LNCAP (cell line): ENCODE measurements at regions not wholly inside any gene's neighbourhood (a gene's known extent, or its start where the extent isn't known, plus 50 kb on each side); places are given as distances from the start of the nearest gene placed in this dataset.

Experiments
- TF ChIP-seq, protein P1 (sequence below): fragments of 450-650 bp; IDR thresholded peaks from 2 replicates; pipeline ENCODE4 v1.5.1; 2017; ENCODE audit warnings: mild to moderate bottlenecking

DNA sequence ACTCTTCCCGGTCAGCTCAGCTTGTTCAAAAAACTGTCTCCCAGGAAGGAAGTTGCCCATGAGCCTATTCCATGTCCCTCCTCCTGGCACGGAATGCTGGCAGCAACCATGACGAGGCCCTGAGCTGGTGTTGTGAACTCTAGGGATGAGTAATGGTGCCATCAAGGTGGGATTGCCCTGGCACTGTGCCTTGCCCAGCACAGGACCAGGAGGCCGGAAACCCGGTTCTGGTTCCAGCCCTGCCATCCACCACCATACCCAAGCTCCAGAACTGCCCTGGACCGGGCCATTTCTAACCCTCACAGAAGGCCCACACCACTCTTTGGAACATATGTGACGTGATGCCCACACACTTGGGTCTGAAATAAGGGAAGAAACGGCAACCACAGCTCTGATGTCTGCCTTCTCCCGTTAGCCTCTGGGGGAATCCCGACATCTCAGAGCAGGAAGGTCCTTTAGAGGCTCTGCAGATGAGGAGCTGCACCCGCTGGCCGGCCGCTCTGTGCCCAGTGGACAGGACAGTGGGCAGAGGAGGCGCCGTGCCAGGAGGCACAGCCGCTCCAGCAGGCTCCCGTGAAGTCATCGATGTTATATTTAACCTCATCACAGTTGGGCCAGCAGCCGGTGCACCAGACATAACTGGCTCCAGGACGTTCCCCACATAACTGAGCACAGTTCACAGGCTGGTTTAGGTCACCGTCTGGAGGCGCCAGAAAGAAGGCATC, 462.1 kb upstream of the ID2 start:
- TF ChIP-seq, protein P1, sequence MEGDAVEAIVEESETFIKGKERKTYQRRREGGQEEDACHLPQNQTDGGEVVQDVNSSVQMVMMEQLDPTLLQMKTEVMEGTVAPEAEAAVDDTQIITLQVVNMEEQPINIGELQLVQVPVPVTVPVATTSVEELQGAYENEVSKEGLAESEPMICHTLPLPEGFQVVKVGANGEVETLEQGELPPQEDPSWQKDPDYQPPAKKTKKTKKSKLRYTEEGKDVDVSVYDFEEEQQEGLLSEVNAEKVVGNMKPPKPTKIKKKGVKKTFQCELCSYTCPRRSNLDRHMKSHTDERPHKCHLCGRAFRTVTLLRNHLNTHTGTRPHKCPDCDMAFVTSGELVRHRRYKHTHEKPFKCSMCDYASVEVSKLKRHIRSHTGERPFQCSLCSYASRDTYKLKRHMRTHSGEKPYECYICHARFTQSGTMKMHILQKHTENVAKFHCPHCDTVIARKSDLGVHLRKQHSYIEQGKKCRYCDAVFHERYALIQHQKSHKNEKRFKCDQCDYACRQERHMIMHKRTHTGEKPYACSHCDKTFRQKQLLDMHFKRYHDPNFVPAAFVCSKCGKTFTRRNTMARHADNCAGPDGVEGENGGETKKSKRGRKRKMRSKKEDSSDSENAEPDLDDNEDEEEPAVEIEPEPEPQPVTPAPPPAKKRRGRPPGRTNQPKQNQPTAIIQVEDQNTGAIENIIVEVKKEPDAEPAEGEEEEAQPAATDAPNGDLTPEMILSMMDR, result no peak

DNA sequence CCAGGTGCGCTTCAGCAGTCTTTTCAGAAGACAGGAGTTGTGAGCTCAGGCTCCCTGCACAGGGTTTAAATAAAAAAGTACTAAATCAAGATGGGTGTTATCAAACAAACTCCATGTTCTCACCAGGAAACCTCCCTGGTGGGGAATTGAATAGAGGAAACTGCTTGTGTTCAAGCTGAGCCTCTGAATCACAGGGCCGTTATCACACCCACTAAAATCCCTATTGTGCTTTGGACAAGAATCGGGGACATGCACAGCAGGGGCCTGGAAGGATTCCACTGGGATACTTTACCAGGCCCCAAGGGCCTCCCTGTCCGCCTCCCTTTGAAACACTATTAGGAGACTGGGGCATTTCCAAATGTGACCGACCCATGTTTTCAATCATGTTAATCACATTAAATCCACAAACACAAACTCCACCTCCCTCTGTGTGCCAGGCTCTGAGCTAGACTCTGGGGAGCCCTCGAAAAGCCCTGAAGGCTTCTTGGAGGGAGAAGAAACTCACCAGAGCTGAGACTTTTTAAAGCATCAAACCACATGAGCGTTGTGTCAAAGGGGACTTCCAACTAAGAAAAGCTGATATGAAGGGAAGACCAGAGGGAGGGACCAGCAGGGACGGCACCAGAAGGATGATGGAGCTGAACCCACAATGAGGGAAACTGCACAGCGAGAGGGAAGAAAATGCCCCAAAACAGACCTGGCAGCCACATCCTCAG, 458.7 kb upstream of the ID2 start:
- TF ChIP-seq, protein P1, result no peak

DNA sequence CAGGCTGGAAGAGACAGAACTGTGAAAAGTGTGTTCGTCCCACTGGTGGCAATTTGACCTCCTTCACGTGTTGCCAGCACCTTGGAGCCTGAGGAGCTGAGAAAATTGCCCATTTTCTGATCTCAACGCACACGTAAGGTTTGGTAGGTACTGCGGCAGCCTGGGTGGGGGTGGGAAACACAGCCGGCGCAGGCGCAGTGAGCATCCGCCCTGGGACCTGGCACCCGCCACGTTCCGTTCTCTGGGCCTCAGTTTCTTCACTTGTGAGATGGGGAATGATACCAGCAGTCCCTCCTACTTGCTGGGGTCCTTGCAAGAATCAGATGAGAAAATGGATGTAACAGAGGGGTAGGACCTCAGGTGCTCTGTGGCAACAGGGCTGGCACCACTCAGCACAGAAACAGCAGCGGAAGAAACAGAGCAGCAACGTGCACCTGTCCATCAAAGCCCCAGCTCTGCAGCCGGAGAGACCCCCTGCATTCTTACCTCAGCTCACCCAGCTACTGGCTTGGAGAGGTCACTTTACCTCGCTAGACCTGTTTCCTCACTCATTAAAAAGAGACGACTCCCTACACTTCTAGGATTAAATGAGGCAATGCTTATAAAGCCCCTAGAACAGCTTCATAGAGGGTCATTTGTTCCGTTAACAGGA, 458.0 kb upstream of the ID2 start:
- TF ChIP-seq, protein P1, result no peak

DNA sequence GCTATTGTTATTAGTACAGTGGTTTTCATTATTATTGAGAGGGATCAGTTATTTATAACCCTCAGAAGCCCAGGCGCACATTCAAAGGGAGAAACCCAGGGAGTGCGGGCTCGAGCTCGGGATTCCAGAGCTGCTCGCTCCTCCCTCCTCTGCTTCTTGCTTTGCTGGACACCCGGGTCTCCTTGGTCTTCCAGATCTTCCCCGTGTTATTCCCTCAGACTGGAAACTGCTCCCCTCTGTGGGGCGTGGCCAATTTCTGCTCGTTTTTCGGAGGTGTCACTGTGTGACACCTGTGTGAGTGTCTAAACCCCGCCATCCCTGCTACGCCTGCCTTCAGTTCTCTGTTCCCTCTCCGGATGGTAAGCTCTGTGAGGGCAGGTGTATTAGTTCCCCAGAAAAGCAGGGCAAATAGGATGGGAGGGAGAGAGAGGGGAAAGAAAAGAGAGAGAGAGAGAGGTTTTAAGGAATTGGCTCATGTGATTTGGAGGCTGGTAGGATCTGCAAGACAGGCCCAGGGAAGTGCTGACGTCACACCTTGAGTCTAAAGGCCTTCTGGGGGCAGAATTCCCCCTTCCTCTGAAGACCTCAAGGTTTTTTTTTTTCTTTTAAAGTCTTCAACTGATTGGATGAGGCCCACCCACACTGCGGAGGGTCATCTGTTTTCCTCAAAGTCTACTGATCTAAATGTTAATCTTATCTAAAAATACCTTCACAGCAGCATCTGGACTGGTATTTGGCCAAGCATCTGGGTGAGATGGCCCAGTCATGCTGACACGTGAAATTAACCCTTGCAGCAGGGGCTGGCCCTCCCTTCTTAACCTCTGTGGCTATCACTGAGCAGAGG, 457.3 kb upstream of the ID2 start:
- TF ChIP-seq, protein P1, result no peak

DNA sequence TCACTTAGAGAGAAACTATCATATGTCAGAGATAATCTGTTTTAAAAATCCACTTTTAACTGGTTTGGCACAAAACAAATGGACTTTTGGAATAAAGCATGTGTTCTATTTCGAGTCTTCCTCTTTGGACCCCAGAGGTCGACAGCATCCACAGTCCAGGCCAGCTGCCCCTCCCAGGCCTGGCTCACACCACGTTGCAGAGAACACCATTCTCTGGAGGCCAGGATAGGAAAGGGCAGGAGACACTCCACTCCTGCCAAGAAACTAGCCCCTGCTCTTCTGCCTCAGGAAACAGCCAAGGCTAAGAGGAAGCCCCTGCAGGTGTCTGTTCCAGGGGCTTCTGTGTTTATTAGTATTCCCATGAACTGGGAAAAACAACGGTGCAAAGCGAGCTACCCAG, 456.6 kb upstream of the ID2 start:
- TF ChIP-seq, protein P1, result no peak

DNA sequence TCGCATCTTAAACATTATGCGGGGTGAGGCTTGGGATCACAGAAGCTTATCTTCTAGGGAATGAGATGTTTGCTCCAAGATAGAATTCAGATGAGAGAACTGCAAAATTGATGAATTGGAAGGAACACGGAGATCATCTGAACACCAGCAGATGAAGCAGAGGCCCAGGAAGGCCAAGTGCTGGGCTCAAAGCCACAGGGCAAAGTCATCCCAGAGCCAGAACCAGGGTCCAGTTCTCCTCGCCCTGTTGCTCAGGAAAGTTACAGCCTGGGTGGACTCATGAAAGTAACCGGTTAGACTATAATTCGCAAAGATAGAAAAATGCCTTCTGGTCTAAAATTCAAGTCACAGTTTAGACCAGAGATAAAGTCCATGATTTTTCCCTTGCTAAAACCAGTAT, 456.1 kb upstream of the ID2 start:
- TF ChIP-seq, protein P1, result no peak

DNA sequence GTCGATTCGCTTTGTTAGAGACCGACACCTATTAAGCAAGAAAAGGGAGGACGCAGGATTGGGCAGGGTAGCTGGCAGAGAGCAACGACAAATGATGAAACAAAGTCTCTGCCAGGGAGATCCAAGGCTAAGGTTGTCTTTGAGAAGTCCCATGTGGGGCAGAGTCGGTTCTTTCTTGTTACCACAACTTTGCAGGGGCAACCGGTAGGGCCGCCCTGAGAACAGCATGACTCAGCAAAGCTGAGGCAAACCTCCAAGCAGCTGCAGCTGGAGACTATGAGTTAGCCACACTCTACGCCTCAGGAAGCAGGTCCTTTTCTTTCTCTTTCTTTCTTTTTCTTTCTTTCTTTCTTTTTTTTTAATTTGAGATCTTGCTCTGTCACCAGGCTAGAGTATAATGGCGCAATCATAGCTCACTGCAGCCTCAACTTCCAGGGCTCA, 452.3 kb upstream of the ID2 start:
- TF ChIP-seq, protein P1, result no peak
